ENCODE measurements at regions not wholly inside any gene's neighbourhood (a gene's known extent, or its start where the extent isn't known, plus 50 kb on each side); places are given as distances from the start of the nearest gene placed in this dataset.

DNA sequence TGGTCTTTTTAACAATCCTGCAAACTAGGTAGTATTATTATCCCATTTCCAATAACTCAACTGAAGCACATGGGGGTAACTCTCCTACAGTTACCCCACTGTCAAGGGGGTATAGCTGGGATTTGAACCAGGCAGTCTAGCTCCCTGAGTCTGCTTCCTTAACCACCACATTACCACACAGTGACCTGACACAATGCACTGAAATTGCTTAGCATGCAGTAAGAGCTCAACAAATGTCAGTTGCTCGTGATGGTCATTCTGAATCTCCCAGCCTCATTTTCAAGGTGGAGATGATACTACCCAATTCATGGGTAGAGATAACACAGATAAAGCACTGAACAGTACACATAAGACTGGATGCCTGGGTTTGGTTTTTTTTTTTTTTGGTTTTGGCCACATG lies 193.2 kb upstream of the MYLIP start:
- TF ChIP-seq, protein P1, sequence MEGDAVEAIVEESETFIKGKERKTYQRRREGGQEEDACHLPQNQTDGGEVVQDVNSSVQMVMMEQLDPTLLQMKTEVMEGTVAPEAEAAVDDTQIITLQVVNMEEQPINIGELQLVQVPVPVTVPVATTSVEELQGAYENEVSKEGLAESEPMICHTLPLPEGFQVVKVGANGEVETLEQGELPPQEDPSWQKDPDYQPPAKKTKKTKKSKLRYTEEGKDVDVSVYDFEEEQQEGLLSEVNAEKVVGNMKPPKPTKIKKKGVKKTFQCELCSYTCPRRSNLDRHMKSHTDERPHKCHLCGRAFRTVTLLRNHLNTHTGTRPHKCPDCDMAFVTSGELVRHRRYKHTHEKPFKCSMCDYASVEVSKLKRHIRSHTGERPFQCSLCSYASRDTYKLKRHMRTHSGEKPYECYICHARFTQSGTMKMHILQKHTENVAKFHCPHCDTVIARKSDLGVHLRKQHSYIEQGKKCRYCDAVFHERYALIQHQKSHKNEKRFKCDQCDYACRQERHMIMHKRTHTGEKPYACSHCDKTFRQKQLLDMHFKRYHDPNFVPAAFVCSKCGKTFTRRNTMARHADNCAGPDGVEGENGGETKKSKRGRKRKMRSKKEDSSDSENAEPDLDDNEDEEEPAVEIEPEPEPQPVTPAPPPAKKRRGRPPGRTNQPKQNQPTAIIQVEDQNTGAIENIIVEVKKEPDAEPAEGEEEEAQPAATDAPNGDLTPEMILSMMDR (conservative IDR thresholded peaks at IDR 0.05; ENCODE audit: low read length): no peak
- no peak for TF ChIP-seq EZH2phosphoT487 (IDR thresholded peaks at IDR 0.05; ENCODE audit: borderline replicate concordance, low read depth, low read length)

All from OCI-LY7 (cell line).